H1 (cell line): ENCODE measurements at regions not wholly inside any gene's neighbourhood (a gene's known extent, or its start where the extent isn't known, plus 50 kb on each side); places are given as distances from the start of the nearest gene placed in this dataset.

Source experiments
- EP300 ChIP-seq, 2 experiments: IDR thresholded peaks; 1 replicate in 1 of 2; 2 replicates in 1 of 2; pipeline ENCODE4 v1.6.1; 2011 to 2012; ENCODE audit warnings: low read depth in 2 of 2, low read length in 2 of 2, mild to moderate bottlenecking in 2 of 2, borderline replicate concordance in 1 of 2, inconsistent platforms in 1 of 2, moderate library complexity in 1 of 2
- POLR2A ChIP-seq, 2 experiments: IDR thresholded peaks; 1 replicate in 1 of 2; 2 replicates in 1 of 2; pipeline ENCODE4 v1.6.1; 2011; ENCODE audit warnings: low read depth in 2 of 2, low read length in 2 of 2, mild to moderate bottlenecking in 2 of 2; ENCODE audit errors: control extremely low read depth in 1 of 2
- RXRA ChIP-seq: IDR thresholded peaks from 2 replicates; pipeline ENCODE4 v1.6.1; 2011; ENCODE audit warnings: low read depth, mild to moderate bottlenecking, low read length, moderate library complexity; ENCODE audit not compliant: insufficient read depth
- TF ChIP-seq, protein P1 (sequence below): IDR thresholded peaks from 2 replicates; pipeline ENCODE4 v1.6.1; 2011; ENCODE audit warnings: low read length, improper control_type of control experiment
- TF ChIP-seq, protein P2 (sequence below), 3 experiments: IDR thresholded peaks; 1 replicate in 2 of 3; 2 replicates in 1 of 3; pipeline versions ENCODE4 v1.5.1 to v1.6.1; 2011; ENCODE audit warnings: low read length in 3 of 3, mild to moderate bottlenecking in 3 of 3, inconsistent platforms in 2 of 3, low read depth in 1 of 3, moderate library complexity in 1 of 3; ENCODE audit not compliant: insufficient read depth in 1 of 3; ENCODE audit errors: control extremely low read depth in 1 of 3
- TF ChIP-seq, protein P3 (sequence below): IDR thresholded peaks from 2 replicates; pipeline ENCODE4 v1.6.1; 2012; ENCODE audit warnings: inconsistent platforms

DNA sequence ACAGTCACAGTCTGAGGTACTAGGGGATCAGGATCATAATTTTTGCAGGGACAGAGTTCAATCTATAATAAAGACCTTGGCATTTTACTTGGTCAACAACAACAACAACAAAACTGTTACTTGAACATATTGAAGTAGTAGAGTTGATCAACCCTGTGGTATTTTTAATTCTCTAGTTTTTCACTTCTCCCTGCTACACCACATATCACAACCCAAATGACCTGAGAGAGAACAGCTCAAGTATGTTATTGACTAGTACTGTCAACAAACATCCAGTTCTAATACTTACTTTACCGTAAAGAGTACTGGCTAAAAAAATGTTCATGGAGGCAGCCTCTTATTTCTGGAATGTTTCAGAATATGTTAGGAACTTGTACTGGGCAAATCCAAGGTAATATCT, 90.5 kb upstream of the FAM3C start (continued):
- TF ChIP-seq, protein P1, sequence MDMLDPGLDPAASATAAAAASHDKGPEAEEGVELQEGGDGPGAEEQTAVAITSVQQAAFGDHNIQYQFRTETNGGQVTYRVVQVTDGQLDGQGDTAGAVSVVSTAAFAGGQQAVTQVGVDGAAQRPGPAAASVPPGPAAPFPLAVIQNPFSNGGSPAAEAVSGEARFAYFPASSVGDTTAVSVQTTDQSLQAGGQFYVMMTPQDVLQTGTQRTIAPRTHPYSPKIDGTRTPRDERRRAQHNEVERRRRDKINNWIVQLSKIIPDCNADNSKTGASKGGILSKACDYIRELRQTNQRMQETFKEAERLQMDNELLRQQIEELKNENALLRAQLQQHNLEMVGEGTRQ = no peak
- no peak for TF ChIP-seq POLR2A (IDR thresholded peaks at IDR 0.05; ENCODE audit: control extremely low read depth in 1 of 2, low read depth in 2 of 2, low read length in 2 of 2)
- TF ChIP-seq, protein P2, sequence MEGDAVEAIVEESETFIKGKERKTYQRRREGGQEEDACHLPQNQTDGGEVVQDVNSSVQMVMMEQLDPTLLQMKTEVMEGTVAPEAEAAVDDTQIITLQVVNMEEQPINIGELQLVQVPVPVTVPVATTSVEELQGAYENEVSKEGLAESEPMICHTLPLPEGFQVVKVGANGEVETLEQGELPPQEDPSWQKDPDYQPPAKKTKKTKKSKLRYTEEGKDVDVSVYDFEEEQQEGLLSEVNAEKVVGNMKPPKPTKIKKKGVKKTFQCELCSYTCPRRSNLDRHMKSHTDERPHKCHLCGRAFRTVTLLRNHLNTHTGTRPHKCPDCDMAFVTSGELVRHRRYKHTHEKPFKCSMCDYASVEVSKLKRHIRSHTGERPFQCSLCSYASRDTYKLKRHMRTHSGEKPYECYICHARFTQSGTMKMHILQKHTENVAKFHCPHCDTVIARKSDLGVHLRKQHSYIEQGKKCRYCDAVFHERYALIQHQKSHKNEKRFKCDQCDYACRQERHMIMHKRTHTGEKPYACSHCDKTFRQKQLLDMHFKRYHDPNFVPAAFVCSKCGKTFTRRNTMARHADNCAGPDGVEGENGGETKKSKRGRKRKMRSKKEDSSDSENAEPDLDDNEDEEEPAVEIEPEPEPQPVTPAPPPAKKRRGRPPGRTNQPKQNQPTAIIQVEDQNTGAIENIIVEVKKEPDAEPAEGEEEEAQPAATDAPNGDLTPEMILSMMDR (IDR thresholded peaks at IDR 0.05; ENCODE audit: control extremely low read depth in 1 of 3, insufficient read depth in 1 of 3, low read depth in 1 of 3, low read length in 3 of 3) = no peak
- TF ChIP-seq, protein P3, sequence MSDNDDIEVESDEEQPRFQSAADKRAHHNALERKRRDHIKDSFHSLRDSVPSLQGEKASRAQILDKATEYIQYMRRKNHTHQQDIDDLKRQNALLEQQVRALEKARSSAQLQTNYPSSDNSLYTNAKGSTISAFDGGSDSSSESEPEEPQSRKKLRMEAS = no peak
- TF ChIP-seq EP300 (IDR thresholded peaks at IDR 0.05; ENCODE audit: borderline replicate concordance in 1 of 2, low read depth in 2 of 2, low read length in 2 of 2) = no peak
- no peak for TF ChIP-seq RXRA
